Ureter (tissue), 1 donor: ENCODE measurements at regions not wholly inside any gene's neighbourhood (a gene's known extent, or its start where the extent isn't known, plus 50 kb on each side); places are given as distances from the start of the nearest gene placed in this dataset.

Experiments
- DNase-seq: peaks from one replicate; pipeline ENCODE4 v3.0.0-alpha.2; 2020; ENCODE audit warnings: low spot score
- donor health status: DM: yes; HTN: yes; CAD: no.

GRCh38 chr16:86432691-86433090 lies 77.6 kb upstream of the FOXF1 start:
- peak; percentile 60 for DNase-seq

- DNase-seq: no peak
These were observed 73.7 kb upstream of the FOXF1 start for GRCh38 chr16:86436466-86437185.

- no peak for DNase-seq
These were observed 73.0 kb upstream of the FOXF1 start for GRCh38 chr16:86437348-86437747.

GRCh38 chr16:86442703-86443102 lies 67.6 kb upstream of the FOXF1 start:
- no peak for DNase-seq

- no peak for DNase-seq
These were observed 66.7 kb upstream of the FOXF1 start for GRCh38 chr16:86443508-86444147.

- no peak for DNase-seq
These were observed 66.1 kb upstream of the FOXF1 start for GRCh38 chr16:86444261-86444660.

- no peak for DNase-seq
These were observed 65.7 kb upstream of the FOXF1 start for GRCh38 chr16:86444661-86445060.

- DNase-seq: no peak
These were observed 64.0 kb upstream of the FOXF1 start for GRCh38 chr16:86446279-86446678.

GRCh38 chr16:86447228-86447627 lies 63.1 kb upstream of the FOXF1 start:
- no peak for DNase-seq

GRCh38 chr16:86448306-86448890 lies 61.9 kb upstream of the FOXF1 start:
- DNase-seq: no peak

GRCh38 chr16:86449446-86450095 lies 60.8 kb upstream of the FOXF1 start:
- no peak for DNase-seq

- DNase-seq: no peak
These were observed 59.6 kb upstream of the FOXF1 start for GRCh38 chr16:86450691-86451090.

- no peak for DNase-seq
These were observed 57.9 kb upstream of the FOXF1 start for GRCh38 chr16:86452451-86452850.

GRCh38 chr16:86455116-86455515 lies 55.2 kb upstream of the FOXF1 start:
- no peak for DNase-seq

- DNase-seq: no peak
These were observed 54.7 kb upstream of the FOXF1 start for GRCh38 chr16:86455640-86456039.

GRCh38 chr16:86457501-86458148 lies 52.7 kb upstream of the FOXF1 start:
- DNase-seq: peak; percentile 59

GRCh38 chr16:86458149-86458777 lies 52.1 kb upstream of the FOXF1 start:
- no peak for DNase-seq

GRCh38 chr16:86459266-86459665 lies 51.1 kb upstream of the FOXF1 start:
- no peak for DNase-seq
